B cell (primary cell): ENCODE measurements at regions not wholly inside any gene's neighbourhood (a gene's known extent, or its start where the extent isn't known, plus 50 kb on each side); places are given as distances from the start of the nearest gene placed in this dataset.

ENCODE experiments used
- ATAC-seq: fragments of 200-7000 bp; cut with Tn5 transposase; one replicate; pipeline ENCODE4 v1.10.0; 2021; ENCODE audit warnings: low read depth, mild to moderate bottlenecking, moderate number of reproducible peaks, moderate library complexity
- CTCF ChIA-PET: fragments of 350-600 bp; sonication (Branson Sonifier 250); formaldehyde crosslinking; loops from one replicate; lab custom pipeline; 2021; ENCODE audit warnings: antibody characterized with exemption, inconsistent platforms; lab: Charles Lee
- POLR2A ChIA-PET: fragments of 350-600 bp; sonication (Branson Sonifier 250); formaldehyde crosslinking; loops from one replicate; lab custom pipeline; 2021; ENCODE audit warnings: antibody characterized with exemption; lab: Charles Lee
- DNase-seq: peaks from one replicate; pipeline ENCODE4 v3.0.0; 2013
- H2AFZ ChIP-seq: 2 replicates; pipeline ENCODE4 v1.6.1; 2012; ENCODE audit warnings: mild to moderate bottlenecking, low read depth, low read length; ENCODE audit not compliant: insufficient read depth, poor library complexity, severe bottlenecking
- H3K27ac ChIP-seq, 2 donors: 1 replicate in 1 of 2; 2 replicates in 1 of 2; pipeline ENCODE4 v1.5.1; 2012 to 2013; ENCODE audit warnings: low read length in 2 of 2, mild to moderate bottlenecking in 2 of 2, moderate library complexity in 1 of 2
- H3K27me3 ChIP-seq, 4 experiments: fragments of 200-600 bp in 1 of 4; sonication (generic) in 1 of 4; replicated peaks in 1 of 4; 1 replicate in 2 of 4; 2 replicates in 2 of 4; pipeline versions ENCODE4 v1.6.1 to v1.7.0; 2013 to 2016; ENCODE audit warnings: low read length in 3 of 4, mild to moderate bottlenecking in 2 of 4, mixed read lengths in 1 of 4, moderate library complexity in 1 of 4; ENCODE audit not compliant: insufficient read depth in 4 of 4, control insufficient read depth in 3 of 4; ENCODE audit errors: control extremely low read depth in 1 of 4
- H3K36me3 ChIP-seq, 2 experiments: replicated peaks in 1 of 2; 1 replicate in 1 of 2; 2 replicates in 1 of 2; pipeline versions ENCODE4 v1.6.1 to v1.7.1; 2013; ENCODE audit warnings: low read length in 1 of 2; ENCODE audit not compliant: insufficient read depth in 2 of 2, control insufficient read depth in 1 of 2; ENCODE audit errors: control extremely low read depth in 1 of 2, extremely low read depth in 1 of 2
- H3K4me1 ChIP-seq, 2 donors: fragments of 200-600 bp in 1 of 2; sonication (generic) in 1 of 2; 1 replicate in 1 of 2; 2 replicates in 1 of 2; pipeline versions ENCODE4 v1.5.1 to v1.6.1; 2013 to 2017; ENCODE audit warnings: low read length in 2 of 2; ENCODE audit not compliant: control insufficient read depth in 2 of 2, insufficient read depth in 2 of 2
- H3K4me2 ChIP-seq: replicated peaks from 2 replicates; pipeline ENCODE3; 2012; ENCODE audit warnings: mild to moderate bottlenecking, low read depth, low read length; ENCODE audit not compliant: poor library complexity, severe bottlenecking
- H3K4me3 ChIP-seq, 5 experiments: fragments of 200-600 bp in 1 of 5; sonication (generic) in 1 of 5; 1 replicate in 3 of 5; 2 replicates in 2 of 5; pipeline versions ENCODE4 v1.5.1 to v1.7.0; 2011 to 2016; ENCODE audit warnings: low read length in 4 of 5, mild to moderate bottlenecking in 4 of 5, low read depth in 2 of 5, control low read depth in 1 of 5, moderate library complexity in 1 of 5; ENCODE audit not compliant: insufficient read depth in 1 of 5; ENCODE audit errors: control extremely low read depth in 1 of 5, extremely low read depth in 1 of 5
- H3K79me2 ChIP-seq: fragments of 200-600 bp; sonication (generic); one replicate; pipeline ENCODE4 v1.6.0; 2016; ENCODE audit warnings: low read length; ENCODE audit not compliant: control insufficient read depth, insufficient read depth
- H3K9ac ChIP-seq: fragments of 200-600 bp; sonication (generic); 2 replicates; pipeline ENCODE4 v1.6.1; 2017; ENCODE audit warnings: mild to moderate bottlenecking, low read length, moderate library complexity
- H3K9me3 ChIP-seq, 3 donors: one replicate each; pipeline versions ENCODE4 v1.6.1 to v1.7.1; 2013; ENCODE audit warnings: low read length in 2 of 3; ENCODE audit not compliant: control insufficient read depth in 2 of 3, insufficient read depth in 1 of 3; ENCODE audit errors: control extremely low read depth in 1 of 3
- H4K20me1 ChIP-seq: 2 replicates; pipeline ENCODE4 v1.6.0; 2012; ENCODE audit warnings: mild to moderate bottlenecking, low read length; ENCODE audit not compliant: insufficient read depth, control insufficient read depth, poor library complexity, severe bottlenecking
- H3K27ac Mint-ChIP-seq: one replicate; pipeline ENCODE4 v1.8.0; 2021; ENCODE audit warnings: mixed read lengths
- H3K27me3 Mint-ChIP-seq: one replicate; pipeline ENCODE4 v1.8.0; 2021; ENCODE audit warnings: mixed read lengths
- H3K4me1 Mint-ChIP-seq: one replicate; pipeline ENCODE4 v1.8.0; 2021; ENCODE audit warnings: mixed read lengths
- H3K4me3 Mint-ChIP-seq: one replicate; pipeline ENCODE4 v1.8.0; 2021; ENCODE audit warnings: mixed read lengths
- H3K9me3 Mint-ChIP-seq: one replicate; pipeline ENCODE4 v1.8.0; 2022; ENCODE audit warnings: mixed read lengths; ENCODE audit not compliant: insufficient read depth
- CTCF ChIP-seq: fragments of 200-600 bp; IDR thresholded peaks from one replicate; pipeline ENCODE4 v1.8.0; 2022; ENCODE audit warnings: antibody characterized with exemption, mild to moderate bottlenecking
- EZH2 ChIP-seq: IDR thresholded peaks from 2 replicates; pipeline ENCODE4 v1.6.1; 2012; ENCODE audit warnings: borderline replicate concordance, low read depth, mild to moderate bottlenecking, moderate library complexity, low read length; ENCODE audit not compliant: insufficient read depth, poor library complexity, severe bottlenecking
- intact Hi-C: fragments of 100-400 bp; cut with micrococcal nuclease; formaldehyde crosslinking; loops from one replicate; pipeline ENCODE4 v1.10.0; 2022

GRCh38 chr11:103659743-103660142, 376.7 kb upstream of the DDI1 start:
- no peak overlapping the region for H3K27ac Mint-ChIP-seq
- POLR2A ChIA-PET, result no interaction called here
- TF ChIP-seq EZH2 (no peak), CTCF (no peak)
- Histone ChIP-seq H3K36me3 (no peaks in the 10 kb centered on the region), H3K27me3 (no peaks in the 10 kb centered on the region), H3K79me2 (no peaks in the 10 kb centered on the region), H3K9ac (no peak overlapping the region), H3K4me3 (no peak overlapping the region), H3K9me3 (no peaks in the 10 kb centered on the region), H3K4me1 (peaks cover 11 to 12% of the 10 kb centered on the region in 2 donors), H2AFZ (no peak overlapping the region), H3K27ac (no peak overlapping the region), H3K4me2 (no peak overlapping the region), H4K20me1 (no peaks in the 10 kb centered on the region)
- H3K4me1 Mint-ChIP-seq, result peaks cover 18% of the 10 kb centered on the region
- CTCF ChIA-PET, result no interaction called here
- H3K27me3 Mint-ChIP-seq, result no peaks in the 10 kb centered on the region
- ATAC-seq (no peak), DNase-seq (no peak)
- intact Hi-C loops, result no loop called here
- H3K9me3 Mint-ChIP-seq, result no peaks in the 10 kb centered on the region
- no peak overlapping the region for H3K4me3 Mint-ChIP-seq

- TF ChIP-seq EZH2 (no peak), CTCF (no peak)
- H3K4me2 ChIP-seq, result no peak overlapping the region
- intact Hi-C loops, result no loop called here
- no peak overlapping the region for H3K9ac ChIP-seq
- H3K9me3 ChIP-seq, result no peaks in the 10 kb centered on the region
- Mint-ChIP-seq H3K27ac (no peak overlapping the region), H3K4me3 (no peak overlapping the region), H3K27me3 (no peaks in the 10 kb centered on the region), H3K4me1 (peaks cover 18% of the 10 kb centered on the region), H3K9me3 (no peaks in the 10 kb centered on the region)
- ATAC-seq (no peak), DNase-seq (no peak)
- no peak overlapping the region for H3K4me3 ChIP-seq
- no peaks in the 10 kb centered on the region for H3K79me2 ChIP-seq
- POLR2A ChIA-PET, result no interaction called here
- no peak overlapping the region for H3K27ac ChIP-seq
- peaks cover 11 to 12% of the 10 kb centered on the region in 2 donors for H3K4me1 ChIP-seq
- no peaks in the 10 kb centered on the region for H4K20me1 ChIP-seq
- H3K27me3 ChIP-seq, result no peaks in the 10 kb centered on the region
- H3K36me3 ChIP-seq, result no peaks in the 10 kb centered on the region
- CTCF ChIA-PET, result no interaction called here
- no peak overlapping the region for H2AFZ ChIP-seq
These were observed 375.3 kb upstream of the DDI1 start for GRCh38 chr11:103661185-103661584.
